Transverse colon (tissue), 4 donors: ENCODE measurements at regions not wholly inside any gene's neighbourhood (a gene's known extent, or its start where the extent isn't known, plus 50 kb on each side); places are given as distances from the start of the nearest gene placed in this dataset.

Source experiments
- DNase-seq: peaks from one replicate; pipeline ENCODE4 v3.0.0-alpha.2; 2019
- H3K27ac ChIP-seq, 4 donors: fragments of 200-600 bp; sonication (generic); 2 replicates each; pipeline ENCODE4 v1.5.1; 2016 to 2018; ENCODE audit warnings: inconsistent platforms in 4 of 4
- H3K27me3 ChIP-seq: fragments of 200-600 bp; sonication (generic); 2 replicates; pipeline ENCODE4 v1.5.1; 2017; ENCODE audit warnings: inconsistent platforms
- H3K36me3 ChIP-seq, 4 donors: fragments of 200-600 bp; sonication (generic); 2 replicates each; pipeline ENCODE4 v1.5.1; 2017 to 2019; ENCODE audit warnings: inconsistent platforms in 4 of 4
- H3K4me1 ChIP-seq, 4 donors: fragments of 200-600 bp; sonication (generic); 2 replicates each; pipeline ENCODE4 v1.5.1; 2017 to 2020; ENCODE audit warnings: inconsistent platforms in 4 of 4
- H3K4me3 ChIP-seq, 4 donors: fragments of 200-600 bp; sonication (generic); 1 replicate in 1 of 4; 2 replicates in 3 of 4; pipeline versions ENCODE4 v1.5.1 to v1.6.1; 2017 to 2019; ENCODE audit warnings: inconsistent platforms in 4 of 4
- H3K9me3 ChIP-seq, 2 donors: fragments of 200-600 bp; sonication (generic); 2 replicates each; pipeline ENCODE4 v1.5.1; 2017 to 2019; ENCODE audit warnings: inconsistent platforms in 2 of 2
- EP300 ChIP-seq: sonication (generic); formaldehyde crosslinking; IDR thresholded peaks from one replicate; pipeline ENCODE4 v1.6.1; 2017; ENCODE audit warnings: antibody characterized with exemption, low read depth
- POLR2A ChIP-seq: fragments of 450-650 bp; IDR thresholded peaks from one replicate; pipeline ENCODE4 v1.6.1; 2016; ENCODE audit warnings: antibody characterized with exemption, mild to moderate bottlenecking, moderate library complexity
- POLR2AphosphoS5 ChIP-seq, 3 donors: sonication (generic); formaldehyde crosslinking; IDR thresholded peaks; one replicate each; pipeline ENCODE4 v1.6.1; 2016; ENCODE audit warnings: antibody characterized with exemption in 3 of 3
- WGBS, 2 donors: methylation state at CpG; one replicate each; pipeline ENCODE4 v1.1.5; 2018; ENCODE audit warnings: low coverage in 1 of 2; 5-methylcytosine and 5-hydroxymethylcytosine counted together
- in situ Hi-C, 4 donors: fragments of 200-750 bp; cut with MboI; loops; one replicate each; pipeline versions ENCODE4 v1.15.0 to v1.15.1; 2017; ENCODE audit warnings: low sequenced_read_pairs in 3 of 4, low pct_ligation_motif_present in 1 of 4, low pct_unique_long_range_greater_than_20kb in 1 of 4
- intact Hi-C: fragments of 100-400 bp; cut with DNase I; formaldehyde crosslinking; loops from one replicate; pipeline ENCODE4 v1.15.1; 2023; ENCODE audit warnings: low total_unique reads
- TF ChIP-seq, protein P1 (sequence below), 5 experiments: fragments of 200-600 bp in 3 of 5; fragments of 450-650 bp in 2 of 5; sonication (generic) in 3 of 5; IDR thresholded peaks; 1 replicate in 2 of 5; 2 replicates in 3 of 5; pipeline ENCODE4 v1.5.1; 2016 to 2017; ENCODE audit warnings: antibody characterized with exemption in 5 of 5, inconsistent platforms in 3 of 5, mild to moderate bottlenecking in 2 of 5, moderate library complexity in 1 of 5

DNA sequence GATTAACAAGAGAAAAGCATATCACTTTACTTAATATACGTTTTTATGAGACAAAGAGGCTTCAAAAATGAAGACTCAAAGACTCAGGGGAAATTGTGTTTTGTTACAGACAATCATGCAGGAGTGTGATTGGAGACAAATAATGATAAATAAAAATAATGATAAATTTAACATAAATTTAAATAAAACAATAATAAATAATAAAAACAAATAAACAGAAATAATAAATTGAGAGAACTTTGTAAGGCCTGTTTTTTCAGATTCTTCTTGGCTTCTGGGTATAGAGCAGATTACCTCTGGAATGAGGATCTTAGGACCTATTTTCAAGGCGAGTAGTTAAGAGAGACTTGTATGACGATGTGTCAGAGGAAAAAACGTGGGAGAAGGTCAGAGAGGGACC lies 271.4 kb upstream of the POT1 start:
- no peak overlapping the region for H3K27ac ChIP-seq
- in situ Hi-C loops (no loop called here), intact Hi-C loops (no loop called here)
- no peak for DNase-seq
- WGBS, 2 donors, result 74 to 75% methylated on average over 4 of the region's 4 CpGs
- no peaks in the 10 kb centered on the region for H3K36me3 ChIP-seq
- TF ChIP-seq POLR2A, result no peak
- no peak for TF ChIP-seq EP300
- TF ChIP-seq POLR2AphosphoS5 (IDR thresholded peaks at IDR 0.05), result no peak
- no peak overlapping the region for H3K4me3 ChIP-seq
- no peaks in the 10 kb centered on the region for H3K9me3 ChIP-seq
- no peaks in the 10 kb centered on the region for H3K27me3 ChIP-seq
- H3K4me1 ChIP-seq, result no peaks in the 10 kb centered on the region

- WGBS, 2 donors, result 58 to 63% methylated on average over 6 of the region's 6 CpGs
- DNase-seq, result no peak
- H3K9me3 ChIP-seq, result no peaks in the 10 kb centered on the region
- in situ Hi-C loops, result no loop called here
- no peaks in the 10 kb centered on the region for H3K36me3 ChIP-seq
- TF ChIP-seq EP300 (no peak), POLR2AphosphoS5 (IDR thresholded peaks at IDR 0.05) (no peak), POLR2A (no peak)
- TF ChIP-seq, protein P1, sequence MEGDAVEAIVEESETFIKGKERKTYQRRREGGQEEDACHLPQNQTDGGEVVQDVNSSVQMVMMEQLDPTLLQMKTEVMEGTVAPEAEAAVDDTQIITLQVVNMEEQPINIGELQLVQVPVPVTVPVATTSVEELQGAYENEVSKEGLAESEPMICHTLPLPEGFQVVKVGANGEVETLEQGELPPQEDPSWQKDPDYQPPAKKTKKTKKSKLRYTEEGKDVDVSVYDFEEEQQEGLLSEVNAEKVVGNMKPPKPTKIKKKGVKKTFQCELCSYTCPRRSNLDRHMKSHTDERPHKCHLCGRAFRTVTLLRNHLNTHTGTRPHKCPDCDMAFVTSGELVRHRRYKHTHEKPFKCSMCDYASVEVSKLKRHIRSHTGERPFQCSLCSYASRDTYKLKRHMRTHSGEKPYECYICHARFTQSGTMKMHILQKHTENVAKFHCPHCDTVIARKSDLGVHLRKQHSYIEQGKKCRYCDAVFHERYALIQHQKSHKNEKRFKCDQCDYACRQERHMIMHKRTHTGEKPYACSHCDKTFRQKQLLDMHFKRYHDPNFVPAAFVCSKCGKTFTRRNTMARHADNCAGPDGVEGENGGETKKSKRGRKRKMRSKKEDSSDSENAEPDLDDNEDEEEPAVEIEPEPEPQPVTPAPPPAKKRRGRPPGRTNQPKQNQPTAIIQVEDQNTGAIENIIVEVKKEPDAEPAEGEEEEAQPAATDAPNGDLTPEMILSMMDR (IDR thresholded peaks at IDR 0.05), result no peak
- no peaks in the 10 kb centered on the region for H3K4me1 ChIP-seq
- intact Hi-C loops, result loop anchor here (2.0 kb wide), 1 partner anchor 21 kb away; no protein-coding TSS in a partner anchor
- no peak overlapping the region for H3K4me3 ChIP-seq
- H3K27ac ChIP-seq, result no peak overlapping the region
- no peaks in the 10 kb centered on the region for H3K27me3 ChIP-seq
Observed at GRCh38 chr7:125197731-125198393, 268.2 kb upstream of the POT1 start.

- Histone ChIP-seq H3K36me3 (no peaks in the 10 kb centered on the region), H3K4me3 (no peak overlapping the region), H3K27me3 (no peaks in the 10 kb centered on the region), H3K27ac (no peak overlapping the region), H3K4me1 (no peaks in the 10 kb centered on the region), H3K9me3 (no peaks in the 10 kb centered on the region)
- no peak for DNase-seq
- in situ Hi-C loops (no loop called here), intact Hi-C loops (no loop called here)
- TF ChIP-seq POLR2AphosphoS5 (IDR thresholded peaks at IDR 0.05) (no peak), EP300 (no peak), POLR2A (no peak)
- TF ChIP-seq, protein P1 (IDR thresholded peaks at IDR 0.05), result no peak
- WGBS, 2 donors, result 54% methylated on average over 1 of the region's 1 CpG; no CpG with 5 or more reads in 1 of the 2 donors
Observed at GRCh38 chr7:125195156-125195555, 265.5 kb upstream of the POT1 start.

- no peaks in the 10 kb centered on the region for H3K9me3 ChIP-seq
- WGBS, 2 donors, result 33% methylated on average over 2 of the region's 2 CpGs
Observed at GRCh38 chr7:125193263-125193662, 263.6 kb upstream of the POT1 start.

More at GRCh38 chr7:125193263-125193662, 263.6 kb upstream of the POT1 start:
- Histone ChIP-seq H3K4me3 (no peak overlapping the region), H3K27ac (no peak overlapping the region), H3K36me3 (no peaks in the 10 kb centered on the region), H3K27me3 (no peaks in the 10 kb centered on the region), H3K4me1 (no peaks in the 10 kb centered on the region)
- intact Hi-C loops, result no loop called here
- in situ Hi-C loops, result no loop called here
- TF ChIP-seq POLR2A, result no peak
- TF ChIP-seq EP300, result no peak
- no peak for TF ChIP-seq POLR2AphosphoS5 (IDR thresholded peaks at IDR 0.05)
- TF ChIP-seq, protein P1 (IDR thresholded peaks at IDR 0.05), result no peak
- no peak for DNase-seq
